ENCODE measurements at regions not wholly inside any gene's neighbourhood (a gene's known extent, or its start where the extent isn't known, plus 50 kb on each side); places are given as distances from the start of the nearest gene placed in this dataset.
"Not testable (repeated sequence)": the region's sequence is repeated elsewhere in the genome, so short reads cannot be mapped to it uniquely, and the experiment has no call there.

DNA sequence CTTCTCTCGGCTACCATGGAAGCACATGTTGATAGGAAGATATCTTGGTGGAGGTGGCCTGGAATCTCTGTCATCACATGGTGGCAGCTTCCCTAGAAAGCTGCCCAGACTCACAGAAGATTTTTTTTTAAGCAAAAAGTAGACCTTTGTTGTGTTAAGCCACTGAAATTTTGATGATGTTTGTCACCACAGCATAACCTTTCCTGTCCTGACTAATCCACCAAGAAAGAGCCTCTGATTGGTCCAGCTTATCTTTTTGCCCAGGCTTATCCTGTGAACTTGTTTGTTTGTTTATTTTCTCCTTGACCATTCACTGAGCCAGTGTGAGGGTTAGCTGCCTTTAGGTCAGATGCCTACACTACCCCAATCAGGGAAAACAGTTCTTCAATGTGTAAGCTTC, 96.5 kb upstream of the LHX1 start:
- Histone ChIP-seq H3K9me3 (no peaks in the 10 kb centered on the region; the same call in 1 of the 2 replicates), H3K36me3 (no peaks in the 10 kb centered on the region), H3K27me3 (no peaks in the 10 kb centered on the region), H3K4me3 (no peak overlapping the region)
- no peak for DNase-seq

DNA sequence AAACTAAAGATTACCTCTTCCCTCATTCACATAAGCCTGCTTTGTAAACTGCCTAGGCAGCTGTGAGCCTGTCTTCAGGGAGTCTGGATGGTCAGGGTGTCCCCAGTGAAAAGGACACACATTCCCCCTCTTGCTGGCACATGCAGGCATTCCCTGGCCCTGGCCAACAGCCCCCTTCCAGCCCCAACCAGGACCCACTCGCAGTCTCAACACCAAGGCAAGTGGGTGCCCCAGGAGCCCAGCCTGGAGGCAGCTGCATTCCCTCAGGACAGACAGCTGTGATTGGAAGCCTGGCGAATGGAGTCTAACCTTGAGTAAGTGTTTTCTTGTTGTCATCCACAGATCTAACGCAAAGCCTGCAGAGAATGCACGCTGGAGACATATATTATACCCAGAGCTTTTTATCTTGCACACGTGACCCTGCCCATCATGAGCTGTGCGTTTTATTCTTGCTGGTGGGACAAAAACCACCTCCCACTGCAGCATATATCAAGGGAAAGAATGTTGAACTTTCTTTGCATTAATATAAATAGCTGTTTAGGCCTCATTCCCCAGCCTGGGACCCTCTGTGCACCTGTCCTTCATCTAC, 95.0 kb upstream of the LHX1 start:
- Histone ChIP-seq H3K27me3 (no peaks in the 10 kb centered on the region), H3K4me3 (no peak overlapping the region), H3K36me3 (no peaks in the 10 kb centered on the region), H3K9me3 (no peaks in the 10 kb centered on the region; the same call in 1 of the 2 replicates)
- no peak for DNase-seq

DNA sequence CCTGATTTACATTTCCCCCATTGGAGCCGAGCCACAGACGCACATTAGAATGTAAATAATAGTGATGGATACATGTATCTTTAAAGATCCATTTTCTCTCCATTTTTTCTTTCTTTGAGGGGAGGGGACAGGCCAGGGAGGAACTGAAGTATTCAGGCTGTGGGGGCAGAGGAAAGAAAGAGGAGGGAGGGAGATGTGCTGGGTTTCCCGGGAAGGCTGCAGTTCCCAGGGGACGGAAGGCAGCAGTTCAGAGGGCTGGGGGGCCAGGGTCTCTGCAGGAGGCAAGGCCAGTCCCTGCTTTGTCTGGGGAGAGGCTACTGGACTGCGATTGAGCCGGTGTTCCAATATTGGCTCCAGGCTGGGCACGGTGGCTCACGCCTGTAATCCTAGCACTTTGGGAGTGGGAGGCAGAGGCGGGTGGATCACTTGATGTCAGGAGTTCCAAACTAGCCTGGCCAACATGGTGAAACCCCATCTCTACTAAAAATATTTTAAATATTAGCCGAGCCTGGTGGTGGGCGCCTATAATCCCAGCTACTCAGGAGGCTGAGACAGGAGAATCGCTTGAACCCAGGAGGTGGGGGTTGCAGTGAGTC, 94.2 kb upstream of the LHX1 start:
- Histone ChIP-seq H3K27me3 (no peaks in the 10 kb centered on the region), H3K4me3 (no peak overlapping the region), H3K36me3 (no peaks in the 10 kb centered on the region), H3K9me3 (no peaks in the 10 kb centered on the region; the same call in 1 of the 2 replicates)
- DNase-seq: no peak

DNA sequence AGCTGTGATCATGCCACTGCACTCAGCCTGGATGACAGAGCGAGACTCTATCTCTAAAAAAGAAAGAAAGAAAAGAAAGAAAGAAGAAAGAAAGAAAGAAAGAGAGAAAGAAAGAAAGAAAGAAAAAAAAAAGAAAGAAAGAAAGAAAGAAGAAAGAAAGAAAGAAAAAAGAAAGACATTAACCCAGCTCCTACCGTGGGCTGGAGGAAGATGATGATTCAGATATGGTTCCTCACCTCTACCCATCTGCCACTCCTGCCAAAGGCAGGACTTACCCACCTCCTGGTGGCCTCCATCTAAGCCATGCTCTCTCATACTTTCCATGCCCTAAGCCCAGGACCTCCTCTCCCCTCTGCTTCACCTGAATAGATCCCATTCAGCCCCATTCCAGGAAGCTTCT, 93.3 kb upstream of the LHX1 start:
- no peaks in the 10 kb centered on the region; the same call in 1 of the 2 replicates for H3K9me3 ChIP-seq
- H3K36me3 ChIP-seq: no peaks in the 10 kb centered on the region
- H3K27me3 ChIP-seq: no peaks in the 10 kb centered on the region
- H3K4me3 ChIP-seq: no peak overlapping the region
- no peak for DNase-seq

DNA sequence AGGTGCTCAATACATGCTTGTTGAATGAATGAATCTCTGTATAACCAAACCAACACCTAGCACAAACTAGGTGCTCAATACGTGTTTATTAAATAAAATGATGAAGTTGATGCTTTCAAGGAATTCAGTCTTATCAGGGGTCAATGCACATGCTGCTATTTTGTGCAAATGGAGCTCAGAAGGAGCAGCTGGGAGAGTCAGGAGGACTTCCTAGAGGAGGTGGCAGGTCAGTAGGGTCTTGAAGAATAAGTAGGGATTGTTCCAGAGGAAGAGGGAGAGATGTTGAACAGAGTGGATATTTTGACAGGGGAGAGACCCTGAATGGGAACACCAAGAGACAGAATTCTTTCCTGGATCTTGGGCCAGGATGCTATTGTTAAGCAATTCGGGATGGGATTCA, 92.7 kb upstream of the LHX1 start:
- H3K4me3 ChIP-seq: no peak overlapping the region
- H3K27me3 ChIP-seq: no peaks in the 10 kb centered on the region
- no peaks in the 10 kb centered on the region; the same call in 1 of the 2 replicates for H3K9me3 ChIP-seq
- DNase-seq: no peak
- no peaks in the 10 kb centered on the region for H3K36me3 ChIP-seq

DNA sequence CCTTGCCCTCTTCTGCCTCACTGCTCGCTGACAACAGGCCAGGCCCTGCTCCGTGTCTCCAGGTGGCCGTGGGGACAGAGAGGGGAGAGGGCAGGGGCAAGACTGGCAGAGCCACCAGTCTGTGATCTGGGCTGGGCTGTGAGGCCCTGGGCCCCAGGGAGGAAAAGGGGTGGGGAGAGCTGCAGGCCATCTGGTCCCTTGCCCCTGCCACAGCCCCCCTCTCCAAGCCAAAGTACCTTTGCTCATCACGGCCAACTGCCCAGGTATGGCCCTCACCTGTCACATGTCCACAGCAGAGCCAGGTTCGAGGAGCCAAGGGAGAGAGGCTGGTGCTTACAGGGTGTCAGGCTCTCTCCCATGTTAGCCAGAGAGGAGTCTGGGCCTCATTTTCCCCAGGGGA, 91.4 kb upstream of the LHX1 start:
- Histone ChIP-seq H3K27me3 (no peaks in the 10 kb centered on the region), H3K9me3 (no peaks in the 10 kb centered on the region; the same call in 1 of the 2 replicates), H3K4me3 (no peak overlapping the region), H3K36me3 (no peaks in the 10 kb centered on the region)
- no peak for DNase-seq

DNA sequence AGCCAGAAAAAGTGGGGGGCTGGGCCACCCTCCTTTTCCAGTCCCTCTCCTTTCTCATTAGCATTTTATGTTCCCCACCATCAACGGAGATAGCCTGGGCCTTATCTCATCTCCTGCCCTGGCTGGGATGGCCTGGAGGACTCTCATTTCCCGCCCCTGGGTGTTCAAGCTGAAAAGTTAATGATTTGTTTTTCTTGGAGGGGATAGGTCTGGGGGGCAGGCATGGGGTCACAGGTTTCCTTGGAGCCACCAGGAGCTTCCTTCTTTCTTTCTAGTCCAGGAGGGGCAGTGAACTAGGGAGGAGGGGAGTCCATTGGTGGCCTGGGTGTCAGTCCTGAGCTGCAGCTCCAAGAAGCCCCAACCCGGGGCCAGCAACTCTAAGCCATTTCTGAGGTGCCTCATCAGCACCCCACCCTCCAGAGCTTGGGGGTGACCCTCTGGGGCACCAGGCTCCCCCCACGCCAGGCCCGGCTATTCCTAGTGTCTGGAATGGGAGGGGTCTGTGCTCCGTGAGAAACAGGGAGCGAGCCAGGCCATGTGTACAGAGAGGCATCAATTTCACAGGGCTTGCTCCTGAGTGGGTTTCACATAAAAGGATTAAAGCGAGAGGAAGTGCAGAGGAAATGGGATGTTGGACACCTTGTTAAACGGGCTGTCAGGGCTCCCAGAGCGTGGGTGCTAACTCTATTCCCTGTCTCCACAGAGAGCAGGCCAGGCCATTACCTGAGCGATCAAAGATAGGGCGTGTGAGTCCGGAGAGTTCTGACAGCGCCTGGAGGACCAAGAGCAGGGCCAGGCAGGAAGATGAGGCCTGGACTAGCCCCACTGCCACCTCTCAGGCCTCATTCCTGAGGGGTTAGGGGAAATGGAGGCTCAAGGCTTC, 90.6 kb upstream of the LHX1 start:
- Histone ChIP-seq H3K27me3 (no peaks in the 10 kb centered on the region), H3K9me3 (no peaks in the 10 kb centered on the region), H3K36me3 (no peaks in the 10 kb centered on the region), H3K4me3 (no peak overlapping the region)
- DNase-seq: no peak

DNA sequence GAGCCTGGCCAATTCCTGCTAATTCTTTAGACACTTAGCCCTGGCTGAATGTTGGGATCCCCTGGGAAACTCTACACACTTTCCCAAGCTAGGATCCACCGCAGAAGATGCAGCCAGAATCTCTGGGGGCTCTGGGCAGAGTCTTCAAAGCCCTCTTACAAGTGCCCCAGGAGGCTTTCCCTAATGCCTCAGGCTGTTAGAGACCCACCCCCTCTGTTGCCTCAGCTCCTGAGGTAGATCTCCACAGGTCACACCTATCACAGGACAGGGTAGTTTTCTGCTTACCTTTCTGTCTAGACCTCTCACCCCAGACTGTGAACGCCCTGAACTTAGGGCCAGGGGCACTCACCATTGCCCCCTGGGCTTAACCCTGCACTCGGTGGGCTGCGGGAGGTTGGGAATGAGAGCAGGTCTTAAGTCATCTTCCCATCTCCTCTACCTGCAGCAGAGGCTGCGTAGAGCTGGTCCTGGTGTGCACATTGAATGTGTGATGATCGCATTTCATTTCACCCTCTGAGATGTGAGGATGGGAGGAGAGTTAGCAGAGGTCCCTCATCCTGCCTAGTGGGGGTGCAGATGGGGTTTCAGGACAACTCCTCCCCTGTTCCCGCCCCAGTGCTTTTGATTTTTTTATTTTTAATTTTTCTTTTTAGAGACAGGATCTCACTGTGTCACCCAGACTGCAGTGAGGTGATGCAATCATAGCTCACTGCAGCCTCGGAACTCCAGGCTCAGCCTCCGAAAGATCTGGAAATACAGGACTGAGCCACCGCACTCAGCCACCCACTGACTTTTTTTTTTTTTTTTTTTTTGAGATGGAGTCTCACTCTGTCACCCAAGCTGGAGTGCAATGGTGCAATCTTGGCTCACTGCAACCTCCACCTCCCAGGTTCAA, 89.0 kb upstream of the LHX1 start:
- Histone ChIP-seq H3K9me3 (no peaks in the 10 kb centered on the region), H3K36me3 (no peaks in the 10 kb centered on the region), H3K4me3 (no peak overlapping the region), H3K27me3 (no peaks in the 10 kb centered on the region)
- DNase-seq: no peak

DNA sequence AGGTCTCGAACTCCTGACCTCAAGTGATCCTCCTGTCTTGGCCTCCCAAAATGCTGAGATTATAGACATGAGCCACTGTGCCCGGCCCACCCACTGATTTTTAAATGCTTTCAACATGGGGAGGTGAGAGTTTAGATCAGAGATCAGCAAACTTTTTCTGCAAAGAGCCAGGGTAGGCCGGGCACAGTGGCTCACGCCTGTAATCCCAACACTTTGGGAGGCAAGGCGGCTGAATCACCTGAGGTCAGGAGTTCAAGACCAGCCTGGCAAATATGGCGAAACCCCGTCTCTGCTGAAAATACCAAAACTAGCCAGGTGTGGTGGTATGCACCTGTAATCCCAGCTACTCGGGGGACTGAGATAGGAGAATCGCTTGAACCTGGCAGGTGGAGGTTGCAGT, 88.3 kb upstream of the LHX1 start:
- H3K27me3 ChIP-seq, H3K9me3 ChIP-seq, H3K4me3 ChIP-seq, H3K36me3 ChIP-seq, DNase-seq: not testable (repeated sequence)

DNA sequence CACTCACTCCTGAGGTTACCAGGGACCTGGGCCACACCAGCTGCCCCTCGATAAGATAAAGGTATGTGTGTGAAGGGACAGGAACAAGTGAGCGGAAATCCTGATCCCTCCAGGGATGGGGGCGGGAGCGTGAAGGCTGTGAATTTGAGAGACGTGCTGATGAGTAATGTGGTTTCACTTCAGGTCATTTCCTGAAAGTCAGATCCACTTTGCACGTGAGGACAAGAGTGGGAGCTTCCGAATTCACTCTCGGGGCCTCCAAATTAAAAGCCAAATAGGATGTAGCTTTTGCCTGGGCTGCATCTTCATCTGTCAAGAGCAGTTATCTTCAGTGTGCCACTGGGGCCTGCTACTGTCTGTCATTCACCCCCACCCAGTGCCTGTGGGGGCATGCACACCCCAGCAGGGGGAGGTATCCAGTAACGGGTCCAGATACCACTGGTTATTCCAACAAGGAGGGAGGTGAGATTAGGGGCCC, 87.4 kb upstream of the LHX1 start:
- H3K36me3 ChIP-seq: no peaks in the 10 kb centered on the region
- H3K27me3 ChIP-seq: no peaks in the 10 kb centered on the region
- no peaks in the 10 kb centered on the region for H3K9me3 ChIP-seq
- DNase-seq: peak; percentile 33
- no peak overlapping the region for H3K4me3 ChIP-seq

DNA sequence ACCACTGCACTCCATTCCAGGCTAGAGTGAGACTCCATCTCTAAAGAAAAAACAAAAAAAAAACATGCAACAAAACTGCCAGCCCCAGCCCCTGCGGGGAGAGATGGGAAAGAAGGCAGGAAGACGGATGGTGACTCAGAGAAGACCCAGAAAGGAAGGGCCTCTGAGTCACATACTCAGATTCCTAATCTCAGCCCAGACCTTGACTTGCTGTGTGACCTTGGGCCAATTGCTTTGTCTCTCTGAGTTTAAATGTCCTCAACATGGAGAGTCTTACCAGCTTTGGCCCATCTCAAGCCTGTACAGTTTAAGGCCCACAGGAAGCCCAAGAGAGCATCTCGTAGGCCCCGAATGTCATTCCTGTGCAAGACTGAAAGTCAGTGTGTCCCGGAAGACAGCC, 86.5 kb upstream of the LHX1 start:
- Histone ChIP-seq H3K4me3 (no peak overlapping the region), H3K36me3 (no peaks in the 10 kb centered on the region), H3K27me3 (no peaks in the 10 kb centered on the region), H3K9me3 (no peaks in the 10 kb centered on the region)
- peak; percentile 70 for DNase-seq

DNA sequence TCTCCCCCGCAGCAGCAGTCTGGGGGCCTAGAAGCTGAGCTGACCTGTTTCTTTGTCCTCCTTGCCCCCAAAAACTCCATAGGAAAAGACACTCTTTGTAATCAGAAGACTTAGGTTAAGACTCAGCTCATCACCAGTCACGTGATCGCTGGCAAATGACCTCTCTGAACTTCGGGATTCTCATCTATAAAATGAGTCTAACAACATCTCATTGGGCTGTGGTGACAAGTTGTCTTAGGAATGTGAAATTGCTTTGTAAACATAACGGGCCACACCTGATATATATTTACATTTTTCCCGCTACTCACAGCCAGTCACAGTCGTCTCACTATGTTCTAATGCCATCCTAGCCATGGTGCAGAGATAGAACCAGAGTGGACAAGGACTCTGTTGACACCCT, 86.0 kb upstream of the LHX1 start:
- DNase-seq: peak; percentile 54
- no peaks in the 10 kb centered on the region for H3K36me3 ChIP-seq

DNA sequence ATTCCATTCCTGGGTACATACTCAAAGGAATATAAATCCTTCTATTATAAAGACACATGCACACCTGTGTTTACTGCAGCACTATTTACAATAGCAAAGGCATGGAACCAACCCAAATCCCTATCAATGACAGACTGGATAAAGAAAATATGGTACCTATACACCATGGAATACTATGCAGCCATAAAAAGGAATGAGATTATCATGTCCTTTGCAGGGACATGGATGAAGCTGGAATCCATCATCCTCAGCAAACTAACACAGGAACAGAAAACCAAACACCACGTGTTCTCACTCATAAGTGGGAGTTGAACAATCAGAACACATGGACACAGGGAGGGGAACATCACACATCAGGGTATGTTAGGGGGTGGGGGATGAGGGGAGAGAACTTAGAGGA, 84.8 kb upstream of the LHX1 start:
- not testable (repeated sequence) for H3K27me3 ChIP-seq, H3K36me3 ChIP-seq, DNase-seq, H3K4me3 ChIP-seq, H3K9me3 ChIP-seq

More for the DNA sequence above, 86.0 kb upstream of the LHX1 start:
- Histone ChIP-seq H3K4me3 (no peak overlapping the region), H3K27me3 (no peaks in the 10 kb centered on the region), H3K9me3 (no peaks in the 10 kb centered on the region)

DNA sequence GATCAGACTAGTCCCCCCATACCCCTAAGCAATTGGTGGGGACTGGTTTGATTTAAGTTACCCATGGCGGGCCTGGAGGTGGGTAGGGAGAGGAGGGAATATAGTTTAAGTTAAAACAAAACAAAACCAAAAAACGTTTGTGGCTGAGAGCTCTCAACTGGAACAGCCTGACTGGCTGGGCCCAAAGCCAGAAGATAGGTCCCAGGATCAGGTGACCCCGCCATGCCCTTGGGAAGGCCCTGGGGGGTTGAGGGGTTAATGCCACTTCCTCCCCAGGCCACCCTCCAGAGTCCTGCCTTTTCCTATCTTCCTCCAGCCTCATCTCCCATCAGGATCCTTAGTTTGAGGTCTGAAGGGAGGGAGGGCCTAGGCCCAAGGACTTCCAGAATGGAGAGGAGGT, 82.3 kb upstream of the LHX1 start:
- H3K4me3 ChIP-seq: no peak overlapping the region
- no peak for DNase-seq
- no peaks in the 10 kb centered on the region for H3K27me3 ChIP-seq
- no peaks in the 10 kb centered on the region for H3K9me3 ChIP-seq
- H3K36me3 ChIP-seq: no peaks in the 10 kb centered on the region

DNA sequence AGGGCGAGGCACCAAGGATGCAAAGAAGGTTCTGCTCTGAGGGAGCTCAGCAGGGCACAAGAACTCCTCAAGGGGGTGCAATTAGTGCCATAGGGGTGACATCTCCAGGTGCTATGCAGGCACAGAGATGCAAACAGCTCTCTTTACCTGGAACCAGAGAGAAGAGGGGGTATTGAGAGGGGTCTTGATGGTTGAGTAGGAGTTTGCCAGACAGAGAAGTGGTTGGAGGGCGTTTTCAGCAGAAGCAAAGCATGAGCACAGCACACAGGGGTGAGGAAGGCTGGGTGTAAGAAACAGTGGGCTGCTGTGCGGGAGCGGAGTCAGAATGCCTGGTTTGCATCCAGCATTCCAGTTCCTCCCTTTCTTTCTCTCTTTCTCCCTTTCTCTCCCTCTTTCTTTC, 81.8 kb upstream of the LHX1 start:
- no peaks in the 10 kb centered on the region for H3K27me3 ChIP-seq
- DNase-seq: no peak
- no peak overlapping the region for H3K4me3 ChIP-seq
- no peaks in the 10 kb centered on the region for H3K36me3 ChIP-seq
- H3K9me3 ChIP-seq: no peaks in the 10 kb centered on the region

DNA sequence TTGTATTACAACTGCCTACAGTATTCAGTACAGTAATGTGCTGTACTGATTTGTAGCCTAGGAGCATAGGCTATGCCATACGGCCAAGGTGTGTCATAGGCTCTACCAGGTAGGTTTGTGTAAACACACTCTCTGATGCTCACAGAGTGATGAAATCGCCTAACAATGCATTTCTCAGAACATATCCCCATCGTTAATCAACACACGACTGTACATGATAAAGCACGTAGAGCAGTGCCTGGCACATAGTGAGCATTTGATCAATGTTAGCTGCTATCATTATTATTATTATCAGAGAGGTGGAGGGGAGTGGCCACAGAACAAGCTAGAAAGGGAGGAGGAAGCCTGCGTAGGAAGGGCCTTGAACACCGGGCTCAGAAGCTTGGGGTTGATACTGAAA, 81.1 kb upstream of the LHX1 start:
- no peak for DNase-seq
- Histone ChIP-seq H3K9me3 (no peaks in the 10 kb centered on the region), H3K4me3 (no peak overlapping the region), H3K36me3 (no peaks in the 10 kb centered on the region), H3K27me3 (no peaks in the 10 kb centered on the region)

DNA sequence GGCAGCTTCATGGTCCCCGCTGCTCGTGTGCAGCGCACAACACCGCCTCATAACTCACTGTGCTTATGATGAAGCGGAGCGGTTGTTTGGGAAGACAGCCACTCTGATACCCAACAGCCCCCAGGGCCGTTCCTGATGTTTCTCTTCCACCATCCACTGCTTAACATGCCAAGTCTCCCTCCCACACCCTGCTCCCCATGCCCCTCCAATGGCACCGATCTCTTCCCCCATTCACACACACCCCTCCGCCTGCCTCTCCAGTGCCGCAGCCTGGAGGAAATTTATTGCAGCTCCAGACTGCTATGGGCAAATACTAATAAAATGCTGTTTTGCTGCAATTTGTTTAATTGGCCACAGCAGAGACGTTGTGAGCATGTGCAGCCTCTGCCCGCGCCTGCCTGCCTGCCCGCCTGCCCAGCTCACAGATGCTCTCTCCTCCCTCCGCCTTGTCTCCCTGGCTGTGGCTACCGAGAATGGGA, 80.3 kb upstream of the LHX1 start:
- DNase-seq: no peak
- Histone ChIP-seq H3K27me3 (no peaks in the 10 kb centered on the region), H3K4me3 (no peak overlapping the region), H3K9me3 (no peaks in the 10 kb centered on the region), H3K36me3 (no peaks in the 10 kb centered on the region)

Data from MG63 (cell line).